GM23338 (cell line): ENCODE measurements at regions not wholly inside any gene's neighbourhood (a gene's known extent, or its start where the extent isn't known, plus 50 kb on each side); places are given as distances from the start of the nearest gene placed in this dataset.

Experiments used
- CREB1 ChIP-seq: fragments of 250-450 bp; sonication (Bioruptor Pico); IDR thresholded peaks from 2 replicates; pipeline ENCODE4 v1.5.0; 2020; ENCODE audit warnings: low read depth, mild to moderate bottlenecking, moderate library complexity
- CTCF ChIP-seq, 2 experiments: fragments of 200-600 bp in 1 of 2; sonication (generic) in 1 of 2; conservative IDR thresholded peaks; 2 replicates each; pipeline versions ENCODE4 v1.5.1 to v1.6.1; 2016 to 2017; ENCODE audit warnings: antibody characterized with exemption in 2 of 2, low read depth in 2 of 2, mild to moderate bottlenecking in 2 of 2, moderate library complexity in 1 of 2
- ETS1 ChIP-seq: IDR thresholded peaks from 2 replicates; pipeline ENCODE4 v1.6.1; 2016; ENCODE audit warnings: antibody characterized with exemption
- EZH2 ChIP-seq: fragments of 200-600 bp; sonication (generic); IDR thresholded peaks from one replicate; pipeline ENCODE4 v1.8.0; 2017; ENCODE audit warnings: antibody characterized with exemption, mild to moderate bottlenecking, low read depth; ENCODE audit not compliant: unreplicated experiment
- EZH2phosphoT487 ChIP-seq: fragments of 200-600 bp; sonication (generic); IDR thresholded peaks from one replicate; pipeline ENCODE4 v1.8.1; 2018; ENCODE audit warnings: antibody characterized with exemption; ENCODE audit not compliant: unreplicated experiment
- JUNB ChIP-seq: IDR thresholded peaks from one replicate; pipeline ENCODE4 v1.6.1; 2016; ENCODE audit warnings: antibody characterized with exemption; ENCODE audit not compliant: unreplicated experiment
- POLR2AphosphoS5 ChIP-seq: IDR thresholded peaks from 2 replicates; pipeline ENCODE4 v1.6.1; 2016; ENCODE audit warnings: antibody characterized with exemption, low read depth
- REST ChIP-seq: IDR thresholded peaks from one replicate; pipeline ENCODE4 v1.6.1; 2018; ENCODE audit warnings: antibody characterized with exemption; ENCODE audit not compliant: unreplicated experiment
- STAT1 ChIP-seq: IDR thresholded peaks from one replicate; pipeline ENCODE4 v1.6.1; 2016; ENCODE audit warnings: antibody characterized with exemption; ENCODE audit not compliant: unreplicated experiment
- ZNF331 ChIP-seq: fragments of 250-450 bp; sonication (Bioruptor Pico); IDR thresholded peaks from 2 replicates; pipeline ENCODE4 v1.5.0; 2020; ENCODE audit warnings: low read depth, mild to moderate bottlenecking, moderate library complexity
- ZNF462 ChIP-seq: fragments of 250-450 bp; sonication (Bioruptor Pico); IDR thresholded peaks from 2 replicates; pipeline ENCODE4 v1.5.0; 2020; ENCODE audit warnings: mild to moderate bottlenecking, moderate library complexity

- TF ChIP-seq CTCF (conservative IDR thresholded peaks at IDR 0.05; ENCODE audit: low read depth in 2 of 2) (no peak), POLR2AphosphoS5 (no peak), EZH2 (no peak), JUNB (no peak), EZH2phosphoT487 (no peak), REST (no peak), ZNF462 (CRISPR knock-in tag) (no peak), STAT1 (no peak), CREB1 (no peak), ETS1 (no peak), ZNF331 (CRISPR knock-in tag) (no peak)
These were observed 73.9 kb downstream of the MZT1 start for GRCh38 chr13:72653506-72653905.
